HCT116 (cell line): ENCODE measurements at regions not wholly inside any gene's neighbourhood (a gene's known extent, or its start where the extent isn't known, plus 50 kb on each side); places are given as distances from the start of the nearest gene placed in this dataset.

ENCODE experiments used
- ATAC-seq: fragments of 200-7000 bp; cut with Tn5 transposase; 2 replicates; pipeline ENCODE4 v1.9.1; 2020; ENCODE audit warnings: mild to moderate bottlenecking, moderate library complexity
- BruUV-seq: library from RNA; stranded (reverse); fragments of 400-500 nt; replicated peaks from 2 replicates; lab custom pipeline; 2021; lab: Mats Ljungman, UMichigan
- CTCF ChIA-PET: fragments of 300-600 bp; sonication (Branson Sonifier 250); formaldehyde crosslinking; loops from one replicate; lab custom pipeline; 2021; ENCODE audit warnings: antibody characterized with exemption; lab: Charles Lee
- POLR2A ChIA-PET: fragments of 300-600, 350-600 bp; sonication (Branson Sonifier 250); formaldehyde crosslinking; loops from one replicate; lab custom pipeline; 2021; ENCODE audit warnings: antibody characterized with exemption; lab: Charles Lee
- RAD21 ChIA-PET, 2 experiments: fragments of 300-600 bp; sonication (Branson Sonifier 250); formaldehyde crosslinking; loops; one replicate each; lab custom pipeline; 2023; ENCODE audit warnings: low total read pairs in 2 of 2; ENCODE audit not compliant: uncharacterized antibody in 2 of 2, unreplicated experiment in 2 of 2, low non-redundant PET in 1 of 2; lab: Charles Lee
- DNase-seq: peaks from one replicate; pipeline ENCODE4 v3.0.0-alpha.2; 2010; ENCODE audit warnings: low read depth, low spot score
- H2AFZ ChIP-seq: fragments of 200-600 bp; shearing (Covaris generic), sonication (generic); 2 replicates; pipeline ENCODE4 v1.6.1; 2017; ENCODE audit warnings: low read depth, mixed run types, mixed read lengths, antibody characterized with exemption, low read length; ENCODE audit not compliant: poor library complexity, severe bottlenecking
- H3K27ac ChIP-seq: 2 replicates; pipeline ENCODE4 v1.5.1; 2012; ENCODE audit warnings: low read depth, low read length
- H3K27me3 ChIP-seq: fragments of 200-600 bp; sonication (generic); 2 replicates; pipeline ENCODE4 v1.6.1; 2016; ENCODE audit warnings: mixed run types, low read length, mixed read lengths; ENCODE audit not compliant: insufficient read depth
- H3K36me3 ChIP-seq, 2 experiments: fragments of 200-500 bp in 1 of 2; fragments of 200-600 bp in 1 of 2; sonication (Bioruptor generic) in 1 of 2; sonication (generic) in 1 of 2; 2 replicates each; pipeline versions ENCODE4 v1.5.1 to v1.6.1; 2014 to 2016; ENCODE audit warnings: low read length in 2 of 2, inconsistent platforms in 1 of 2, mixed read lengths in 1 of 2, mixed run types in 1 of 2; ENCODE audit not compliant: insufficient read depth in 2 of 2, control insufficient read depth in 1 of 2
- H3K4me1 ChIP-seq, 2 experiments: fragments of 200-600 bp in 1 of 2; sonication (generic) in 1 of 2; 2 replicates each; pipeline versions ENCODE4 v1.5.1 to v1.6.1; 2012 to 2017; ENCODE audit warnings: low read length in 2 of 2, inconsistent platforms in 1 of 2, mild to moderate bottlenecking in 1 of 2, mixed read lengths in 1 of 2, mixed run types in 1 of 2, moderate library complexity in 1 of 2; ENCODE audit not compliant: insufficient read depth in 2 of 2, control insufficient read depth in 1 of 2
- H3K4me2 ChIP-seq: fragments of 200-600 bp; sonication (generic); 2 replicates; pipeline ENCODE4 v1.6.1; 2017; ENCODE audit warnings: mixed run types, low read length, mixed read lengths
- H3K4me3 ChIP-seq, 2 experiments: fragments of 200-600 bp in 1 of 2; sonication (generic) in 1 of 2; replicated peaks in 1 of 2; 2 replicates each; pipeline ENCODE4 v1.5.1; 2011 to 2016; ENCODE audit warnings: low read length in 2 of 2, control low read depth in 1 of 2, low read depth in 1 of 2, mild to moderate bottlenecking in 1 of 2, mixed read lengths in 1 of 2, mixed run types in 1 of 2
- H3K79me2 ChIP-seq: fragments of 200-600 bp; sonication (generic); 2 replicates; pipeline ENCODE4 v1.6.1; 2017; ENCODE audit warnings: mild to moderate bottlenecking, mixed run types, low read length, moderate library complexity, mixed read lengths; ENCODE audit not compliant: insufficient read depth
- H3K9ac ChIP-seq: fragments of 200-600 bp; sonication (generic); 2 replicates; pipeline ENCODE4 v1.6.1; 2016; ENCODE audit warnings: low read length, mixed read lengths
- H3K9me2 ChIP-seq: fragments of 200-600 bp; sonication (generic), shearing (Covaris generic); 2 replicates; pipeline ENCODE4 v1.6.1; 2017; ENCODE audit warnings: mixed run types, mild to moderate bottlenecking, moderate library complexity; ENCODE audit not compliant: insufficient read depth
- H3K9me3 ChIP-seq, 2 experiments: fragments of 200-500 bp in 1 of 2; fragments of 200-600 bp in 1 of 2; sonication (Bioruptor generic) in 1 of 2; sonication (generic) in 1 of 2; 2 replicates each; pipeline ENCODE4 v1.6.1; 2014 to 2017; ENCODE audit warnings: low read length in 2 of 2, mixed read lengths in 2 of 2, inconsistent platforms in 1 of 2, low read depth in 1 of 2, mild to moderate bottlenecking in 1 of 2, mixed run types in 1 of 2, moderate library complexity in 1 of 2; ENCODE audit not compliant: control insufficient read depth in 1 of 2, insufficient read depth in 1 of 2
- H4K20me1 ChIP-seq: fragments of 200-600 bp; sonication (generic), shearing (Covaris generic); 2 replicates; pipeline ENCODE4 v1.6.1; 2017; ENCODE audit warnings: mixed run types, mild to moderate bottlenecking, moderate library complexity; ENCODE audit not compliant: insufficient read depth
- ELF1 ChIP-seq: IDR thresholded peaks from 2 replicates; pipeline ENCODE4 v1.6.1; 2012; ENCODE audit warnings: low read depth, borderline replicate concordance
- EZH2 ChIP-seq: fragments of 200-600 bp; sonication (generic); IDR thresholded peaks from 2 replicates; pipeline ENCODE4 v1.6.1; 2017; ENCODE audit warnings: antibody characterized with exemption, mixed run types
- EZH2phosphoT487 ChIP-seq: fragments of 200-600 bp; IDR thresholded peaks from 2 replicates; pipeline ENCODE4 v1.6.1; 2018; ENCODE audit warnings: antibody characterized with exemption, borderline replicate concordance
- JUND ChIP-seq: IDR thresholded peaks from 2 replicates; pipeline ENCODE4 v1.6.1; 2012
- MAX ChIP-seq: IDR thresholded peaks from 2 replicates; pipeline ENCODE4 v1.6.1; 2012
- RAD21 ChIP-seq: IDR thresholded peaks from 2 replicates; pipeline ENCODE4 v1.6.1; 2012; ENCODE audit warnings: low read depth, mild to moderate bottlenecking
- SRF ChIP-seq: IDR thresholded peaks from 2 replicates; pipeline ENCODE4 v1.6.1; 2012; ENCODE audit warnings: low read depth
- ZFX ChIP-seq: fragments of 450-650 bp; IDR thresholded peaks from 2 replicates; pipeline ENCODE4 v1.6.1; 2017
- ZNF274 ChIP-seq: fragments of 200-500 bp; sonication (Bioruptor generic); IDR thresholded peaks from 2 replicates; pipeline ENCODE4 v1.6.1; 2014; ENCODE audit warnings: mild to moderate bottlenecking, low read depth, low read length, inconsistent platforms
- intact Hi-C: fragments of 100-400 bp; cut with micrococcal nuclease; formaldehyde crosslinking; loops from 2 replicates; pipeline ENCODE4 v1.10.0; 2022

GRCh38 chr1:25011943-25012638, 82.0 kb upstream of the RUNX3 start:
- H4K20me1 ChIP-seq = no peaks in the 10 kb centered on the region
- RAD21 ChIA-PET = no interaction called here
- intact Hi-C loops = no loop called here
- CTCF ChIA-PET = no interaction called here
- H3K9me2 ChIP-seq = no peaks in the 10 kb centered on the region
- no peaks in the 10 kb centered on the region for H3K79me2 ChIP-seq
- POLR2A ChIA-PET = no interaction called here
- H3K36me3 ChIP-seq = no peaks in the 10 kb centered on the region
- DNase-seq (no peak), ATAC-seq (no peak)
- H3K4me1 ChIP-seq = no peaks in the 10 kb centered on the region
- no peak overlapping the region for H3K27ac ChIP-seq
- no peak for TF ChIP-seq SRF
- TF ChIP-seq EZH2 = no peak
- no peak for TF ChIP-seq ZFX
- TF ChIP-seq ZNF274 = no peak
- TF ChIP-seq MAX = no peak
- TF ChIP-seq RAD21 = no peak
- H3K9me3 ChIP-seq = no peaks in the 10 kb centered on the region
- no peak overlapping the region for H3K4me2 ChIP-seq
- no peak overlapping the region for H3K9ac ChIP-seq
- BruUV-seq = no TSS peak
- H2AFZ ChIP-seq = no peak overlapping the region
- H3K27me3 ChIP-seq = no peaks in the 10 kb centered on the region
- no peak overlapping the region for H3K4me3 ChIP-seq

GRCh38 chr1:25011275-25011674, 81.2 kb upstream of the RUNX3 start:
- Histone ChIP-seq H3K4me2 (no peak overlapping the region), H3K4me1 (no peaks in the 10 kb centered on the region), H3K36me3 (no peaks in the 10 kb centered on the region), H3K27me3 (no peaks in the 10 kb centered on the region; the same call in 1 of the 2 replicates), H3K27ac (no peak overlapping the region), H3K9me3 (no peaks in the 10 kb centered on the region), H4K20me1 (no peaks in the 10 kb centered on the region), H3K9me2 (no peaks in the 10 kb centered on the region), H2AFZ (no peak overlapping the region), H3K4me3 (no peak overlapping the region), H3K79me2 (no peaks in the 10 kb centered on the region), H3K9ac (no peak overlapping the region)
- no peak for TF ChIP-seq ELF1
- no peak for TF ChIP-seq EZH2phosphoT487
- no peak for TF ChIP-seq JUND
- TF ChIP-seq MAX = no peak
- no peak for TF ChIP-seq ZNF274
- RAD21 ChIA-PET = interaction anchor here in 1 of 2 experiments (0.6 kb wide), 1 partner anchor 11 kb away, joined by 3 read pairs; no protein-coding TSS in a partner anchor
- DNase-seq (no peak), ATAC-seq (no peak)
- POLR2A ChIA-PET = no interaction called here
- BruUV-seq = no TSS peak
- CTCF ChIA-PET = no interaction called here
- intact Hi-C loops = no loop called here
